Liver (tissue), 8 donors: ENCODE measurements at regions not wholly inside any gene's neighbourhood (a gene's known extent, or its start where the extent isn't known, plus 50 kb on each side); places are given as distances from the start of the nearest gene placed in this dataset.

Source experiments
- DNase-seq: peaks from one replicate; pipeline ENCODE4 v3.0.0-alpha.2; 2017; ENCODE audit warnings: low spot score
- H3K27ac ChIP-seq, 2 donors: one replicate each; pipeline ENCODE4 v1.7.0; 2013; ENCODE audit warnings: inconsistent platforms in 2 of 2, low read length in 2 of 2, control low read depth in 1 of 2, low read depth in 1 of 2, mild to moderate bottlenecking in 1 of 2
- H3K27me3 ChIP-seq, 4 donors: one replicate each; pipeline versions ENCODE4 v1.6.1 to v1.7.0; 2013; ENCODE audit warnings: low read length in 3 of 4, inconsistent platforms in 1 of 4, mild to moderate bottlenecking in 1 of 4, moderate library complexity in 1 of 4; ENCODE audit not compliant: control insufficient read depth in 4 of 4, insufficient read depth in 4 of 4
- H3K36me3 ChIP-seq, 4 donors: one replicate each; pipeline versions ENCODE4 v1.6.1 to v1.7.0; 2013; ENCODE audit warnings: low read length in 3 of 4, mild to moderate bottlenecking in 3 of 4, low read depth in 1 of 4, moderate library complexity in 1 of 4; ENCODE audit not compliant: control insufficient read depth in 4 of 4, insufficient read depth in 3 of 4
- H3K4me1 ChIP-seq, 4 donors: one replicate each; pipeline versions ENCODE4 v1.6.1 to v1.7.0; 2013; ENCODE audit warnings: low read length in 3 of 4, mild to moderate bottlenecking in 3 of 4, moderate library complexity in 1 of 4; ENCODE audit not compliant: control insufficient read depth in 4 of 4, insufficient read depth in 4 of 4
- H3K4me3 ChIP-seq, 3 donors: one replicate each; pipeline versions ENCODE4 v1.6.1 to v1.7.0; 2013; ENCODE audit warnings: low read length in 3 of 3, control low read depth in 1 of 3, low read depth in 1 of 3, mild to moderate bottlenecking in 1 of 3
- H3K9ac ChIP-seq, 2 donors: one replicate each; pipeline ENCODE4 v1.7.0; 2013; ENCODE audit warnings: low read length in 2 of 2, mild to moderate bottlenecking in 2 of 2, moderate library complexity in 2 of 2, control low read depth in 1 of 2, low read depth in 1 of 2
- H3K9me3 ChIP-seq, 4 donors: one replicate each; pipeline versions ENCODE4 v1.6.1 to v1.7.0; 2013; ENCODE audit warnings: low read length in 3 of 4; ENCODE audit not compliant: control insufficient read depth in 4 of 4
- ATF3 ChIP-seq: IDR thresholded peaks from 2 replicates; pipeline ENCODE4 v1.6.1; 2016; ENCODE audit warnings: antibody characterized with exemption
- EGR1 ChIP-seq, 2 donors: IDR thresholded peaks; 2 replicates each; pipeline ENCODE4 v1.6.1; 2016 to 2018; ENCODE audit warnings: antibody characterized with exemption in 2 of 2, low read depth in 2 of 2
- FOXA1 ChIP-seq: IDR thresholded peaks from 2 replicates; pipeline ENCODE4 v1.6.1; 2016; ENCODE audit warnings: antibody characterized with exemption
- FOXA2 ChIP-seq: IDR thresholded peaks from 2 replicates; pipeline ENCODE4 v1.6.1; 2016; ENCODE audit warnings: antibody characterized with exemption
- GABPA ChIP-seq, 2 donors: IDR thresholded peaks in 1 of 2; conservative IDR thresholded peaks in 1 of 2; 2 replicates each; pipeline ENCODE4 v1.6.1; 2016; ENCODE audit warnings: antibody characterized with exemption in 2 of 2, mild to moderate bottlenecking in 1 of 2, moderate library complexity in 1 of 2
- HNF4A ChIP-seq, 2 donors: conservative IDR thresholded peaks; 2 replicates each; pipeline ENCODE4 v1.6.1; 2016; ENCODE audit warnings: antibody characterized with exemption in 2 of 2, mild to moderate bottlenecking in 2 of 2
- JUND ChIP-seq, 2 donors: IDR thresholded peaks; 2 replicates each; pipeline ENCODE4 v1.6.1; 2016; ENCODE audit warnings: antibody characterized with exemption in 2 of 2
- NR2F2 ChIP-seq: IDR thresholded peaks from 2 replicates; pipeline ENCODE4 v1.6.1; 2016; ENCODE audit warnings: antibody characterized with exemption
- RAD21 ChIP-seq, 2 donors: IDR thresholded peaks; 2 replicates each; pipeline ENCODE4 v1.6.1; 2016; ENCODE audit warnings: antibody characterized with exemption in 2 of 2, mild to moderate bottlenecking in 2 of 2
- RXRA ChIP-seq, 2 donors: IDR thresholded peaks; 2 replicates each; pipeline ENCODE4 v1.6.1; 2017 to 2018; ENCODE audit warnings: antibody characterized with exemption in 2 of 2, mild to moderate bottlenecking in 1 of 2
- SP1 ChIP-seq: IDR thresholded peaks from 2 replicates; pipeline ENCODE4 v1.6.1; 2018; ENCODE audit warnings: antibody characterized with exemption, mild to moderate bottlenecking
- YY1 ChIP-seq: IDR thresholded peaks from 2 replicates; pipeline ENCODE4 v1.6.1; 2016; ENCODE audit warnings: antibody characterized with exemption, mild to moderate bottlenecking
- ZBTB33 ChIP-seq: IDR thresholded peaks from 2 replicates; pipeline ENCODE4 v1.6.1; 2016; ENCODE audit warnings: antibody characterized with exemption
- WGBS: extraction: QIAGEN DNeasy Blood & Tissue Kit; methylation state at CpG from one replicate; pipeline ENCODE4 v1.1.7; 2013; 5-methylcytosine and 5-hydroxymethylcytosine counted together
- TF ChIP-seq, protein P1 (sequence below): fragments of 150-350 bp; IDR thresholded peaks from 2 replicates; pipeline ENCODE4 v1.5.1; 2017; ENCODE audit warnings: improper control_type of control experiment, low read depth, low read length; ENCODE audit not compliant: missing input control
- TF ChIP-seq, protein P2 (sequence below): IDR thresholded peaks from 2 replicates; pipeline ENCODE4 v1.6.1; 2016; ENCODE audit warnings: antibody characterized with exemption
- donor health status: healthy.
- donor health status: healthy.
- donor health status: healthy.
- donor health status: healthy.
- donor health status: healthy.

GRCh38 chr1:239718997-239719628 lies 332.7 kb downstream of the CHRM3 start:
- no peaks in the 10 kb centered on the region for H3K4me1 ChIP-seq
- H3K4me3 ChIP-seq = no peak overlapping the region
- no peak overlapping the region for H3K27ac ChIP-seq
- no peaks in the 10 kb centered on the region for H3K27me3 ChIP-seq
- no peaks in the 10 kb centered on the region for H3K9me3 ChIP-seq
- no peak overlapping the region for H3K9ac ChIP-seq
- no peaks in the 10 kb centered on the region for H3K36me3 ChIP-seq
- no peak for DNase-seq
- WGBS = 58% methylated on average over 6 of the region's 6 CpGs
- TF ChIP-seq YY1 = no peak

DNA sequence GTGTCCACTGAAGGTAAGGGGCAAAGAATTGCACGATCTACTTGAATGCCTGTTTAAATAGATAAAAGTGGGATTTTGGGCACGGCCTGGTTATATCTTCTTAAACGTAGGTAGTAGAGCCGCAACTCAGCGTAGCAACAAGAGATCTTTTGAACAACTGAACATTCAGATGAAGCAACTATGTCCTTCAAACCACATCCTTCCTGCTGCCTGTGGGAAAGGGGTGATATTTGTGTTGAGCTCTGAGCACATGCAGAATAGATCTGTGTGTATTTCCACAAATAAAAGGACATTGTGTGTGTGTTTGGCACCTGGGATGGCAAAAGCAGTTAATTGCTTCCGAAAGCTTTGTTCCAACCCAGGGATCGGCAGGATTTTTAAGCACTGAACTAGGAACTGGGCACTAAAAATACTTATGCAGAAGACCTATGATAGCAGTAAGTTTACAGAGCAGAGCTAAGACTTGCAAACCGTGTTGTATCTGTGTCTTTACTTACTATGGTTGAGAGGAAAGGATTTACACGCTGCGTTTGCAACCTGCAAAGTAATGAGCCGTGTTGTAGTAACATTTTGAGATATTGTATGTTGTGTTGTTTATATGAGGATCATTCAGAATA lies 333.4 kb downstream of the CHRM3 start:
- 57% methylated on average over 11 of the region's 11 CpGs for WGBS

More for the DNA sequence above, 333.4 kb downstream of the CHRM3 start:
- no peak overlapping the region for H3K4me3 ChIP-seq
- no peaks in the 10 kb centered on the region for H3K27me3 ChIP-seq
- H3K9ac ChIP-seq = no peak overlapping the region
- no peak for DNase-seq
- H3K9me3 ChIP-seq = no peaks in the 10 kb centered on the region
- no peaks in the 10 kb centered on the region for H3K4me1 ChIP-seq
- H3K36me3 ChIP-seq = no peaks in the 10 kb centered on the region
- TF ChIP-seq RXRA (IDR thresholded peaks at IDR 0.05) (no peak), RAD21 (IDR thresholded peaks at IDR 0.05) (no peak), ATF3 (no peak), GABPA (IDR thresholded peaks at IDR 0.05 in 1 of 2, conservative IDR thresholded peaks at IDR 0.05 in 1 of 2) (no peak), FOXA2 (no peak), HNF4A (conservative IDR thresholded peaks at IDR 0.05) (no peak), ZBTB33 (no peak), JUND (IDR thresholded peaks at IDR 0.05) (no peak), SP1 (no peak), FOXA1 (no peak), EGR1 (IDR thresholded peaks at IDR 0.05; ENCODE audit: low read depth in 2 of 2) (no peak), YY1 (no peak), NR2F2 (no peak)
- TF ChIP-seq, protein P1, sequence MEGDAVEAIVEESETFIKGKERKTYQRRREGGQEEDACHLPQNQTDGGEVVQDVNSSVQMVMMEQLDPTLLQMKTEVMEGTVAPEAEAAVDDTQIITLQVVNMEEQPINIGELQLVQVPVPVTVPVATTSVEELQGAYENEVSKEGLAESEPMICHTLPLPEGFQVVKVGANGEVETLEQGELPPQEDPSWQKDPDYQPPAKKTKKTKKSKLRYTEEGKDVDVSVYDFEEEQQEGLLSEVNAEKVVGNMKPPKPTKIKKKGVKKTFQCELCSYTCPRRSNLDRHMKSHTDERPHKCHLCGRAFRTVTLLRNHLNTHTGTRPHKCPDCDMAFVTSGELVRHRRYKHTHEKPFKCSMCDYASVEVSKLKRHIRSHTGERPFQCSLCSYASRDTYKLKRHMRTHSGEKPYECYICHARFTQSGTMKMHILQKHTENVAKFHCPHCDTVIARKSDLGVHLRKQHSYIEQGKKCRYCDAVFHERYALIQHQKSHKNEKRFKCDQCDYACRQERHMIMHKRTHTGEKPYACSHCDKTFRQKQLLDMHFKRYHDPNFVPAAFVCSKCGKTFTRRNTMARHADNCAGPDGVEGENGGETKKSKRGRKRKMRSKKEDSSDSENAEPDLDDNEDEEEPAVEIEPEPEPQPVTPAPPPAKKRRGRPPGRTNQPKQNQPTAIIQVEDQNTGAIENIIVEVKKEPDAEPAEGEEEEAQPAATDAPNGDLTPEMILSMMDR = no peak
- TF ChIP-seq, protein P2, sequence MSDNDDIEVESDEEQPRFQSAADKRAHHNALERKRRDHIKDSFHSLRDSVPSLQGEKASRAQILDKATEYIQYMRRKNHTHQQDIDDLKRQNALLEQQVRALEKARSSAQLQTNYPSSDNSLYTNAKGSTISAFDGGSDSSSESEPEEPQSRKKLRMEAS = no peak
- H3K27ac ChIP-seq = no peak overlapping the region
